ENCODE measurements at regions not wholly inside any gene's neighbourhood (a gene's known extent, or its start where the extent isn't known, plus 50 kb on each side); places are given as distances from the start of the nearest gene placed in this dataset.

- no peaks in the 10 kb centered on the region for H3K27me3 ChIP-seq (ENCODE audit: control insufficient read depth, insufficient read depth, low read length)
- FAIRE-seq (no peak), DNase-seq (no peak)
- no peaks in the 10 kb centered on the region for H3K9me3 ChIP-seq (ENCODE audit: control insufficient read depth in 2 of 3, insufficient read depth in 1 of 3, low read length in 3 of 3)
- no peak overlapping the region for H3K9ac ChIP-seq (ENCODE audit: low read length in 3 of 3)
- no peak overlapping the region for H3K27ac ChIP-seq (ENCODE audit: low read depth in 2 of 2, low read length in 2 of 2)
- intact Hi-C loops (cut with DNase I), result no loop called here
- H3K36me3 ChIP-seq (ENCODE audit: control insufficient read depth in 2 of 3, insufficient read depth in 3 of 3, low read length in 3 of 3), result no peaks in the 10 kb centered on the region
- TF ChIP-seq CTCF (IDR thresholded peaks at IDR 0.05; ENCODE audit: borderline replicate concordance, extremely low read depth, insufficient read depth), result no peak
- no peak overlapping the region for H3K4me3 ChIP-seq (ENCODE audit: low read length in 3 of 3)
- H3K4me1 ChIP-seq (ENCODE audit: control insufficient read depth in 2 of 3, insufficient read depth in 2 of 3, low read depth in 1 of 3, low read length in 3 of 3), result no peaks in the 10 kb centered on the region
Measured at GRCh38 chr12:75890141-75890540, 141.4 kb downstream of the PHLDA1 start.

GRCh38 chr12:75888874-75889613 is 142.5 kb downstream of the PHLDA1 start:
- TF ChIP-seq CTCF (IDR thresholded peaks at IDR 0.05; ENCODE audit: borderline replicate concordance, extremely low read depth, insufficient read depth), result no peak
- no peaks in the 10 kb centered on the region for H3K36me3 ChIP-seq (ENCODE audit: control insufficient read depth in 2 of 3, insufficient read depth in 3 of 3, low read length in 3 of 3)
- H3K9me3 ChIP-seq (ENCODE audit: control insufficient read depth in 2 of 3, insufficient read depth in 1 of 3, low read length in 3 of 3), result no peaks in the 10 kb centered on the region
- no peaks in the 10 kb centered on the region for H3K4me1 ChIP-seq (ENCODE audit: control insufficient read depth in 2 of 3, insufficient read depth in 2 of 3, low read depth in 1 of 3, low read length in 3 of 3)
- peak in 3 of 5 donors; percentile 17 to 33 (median 19) for DNase-seq
- no peak overlapping the region for H3K9ac ChIP-seq (ENCODE audit: low read length in 3 of 3)
- H3K4me3 ChIP-seq (ENCODE audit: low read length in 3 of 3), result no peak overlapping the region
- intact Hi-C loops (cut with DNase I), result no loop called here
- no peak overlapping the region for H3K27ac ChIP-seq (ENCODE audit: low read depth in 2 of 2, low read length in 2 of 2)
- no peak for FAIRE-seq
- H3K27me3 ChIP-seq (ENCODE audit: control insufficient read depth, insufficient read depth, low read length), result no peaks in the 10 kb centered on the region

- Histone ChIP-seq H3K36me3 (ENCODE audit: control insufficient read depth in 2 of 3, insufficient read depth in 3 of 3, low read length in 3 of 3) (no peaks in the 10 kb centered on the region), H3K4me1 (ENCODE audit: control insufficient read depth in 2 of 3, insufficient read depth in 2 of 3, low read depth in 1 of 3, low read length in 3 of 3) (no peaks in the 10 kb centered on the region), H3K27ac (ENCODE audit: low read depth in 2 of 2, low read length in 2 of 2) (no peak overlapping the region), H3K9me3 (ENCODE audit: control insufficient read depth in 2 of 3, insufficient read depth in 1 of 3, low read length in 3 of 3) (no peaks in the 10 kb centered on the region), H3K4me3 (ENCODE audit: low read length in 3 of 3) (no peak overlapping the region), H3K27me3 (ENCODE audit: control insufficient read depth, insufficient read depth, low read length) (no peaks in the 10 kb centered on the region), H3K9ac (ENCODE audit: low read length in 3 of 3) (no peak overlapping the region)
- no peak for TF ChIP-seq CTCF (IDR thresholded peaks at IDR 0.05; ENCODE audit: borderline replicate concordance, extremely low read depth, insufficient read depth)
- intact Hi-C loops (cut with DNase I), result no loop called here
- no peak for DNase-seq
- FAIRE-seq, result no peak
Measured at GRCh38 chr12:75888399-75888798, 143.2 kb downstream of the PHLDA1 start.

- no peak overlapping the region for H3K4me3 ChIP-seq (ENCODE audit: low read length in 3 of 3)
- intact Hi-C loops (cut with DNase I), result no loop called here
- DNase-seq (no peak), FAIRE-seq (no peak)
- H3K36me3 ChIP-seq (ENCODE audit: control insufficient read depth in 2 of 3, insufficient read depth in 3 of 3, low read length in 3 of 3), result no peaks in the 10 kb centered on the region
- no peaks in the 10 kb centered on the region for H3K27me3 ChIP-seq (ENCODE audit: control insufficient read depth, insufficient read depth, low read length)
- no peak for TF ChIP-seq CTCF (IDR thresholded peaks at IDR 0.05; ENCODE audit: borderline replicate concordance, extremely low read depth, insufficient read depth)
- H3K4me1 ChIP-seq (ENCODE audit: control insufficient read depth in 2 of 3, insufficient read depth in 2 of 3, low read depth in 1 of 3, low read length in 3 of 3), result no peaks in the 10 kb centered on the region
- no peak overlapping the region for H3K27ac ChIP-seq (ENCODE audit: low read depth in 2 of 2, low read length in 2 of 2)
- no peak overlapping the region for H3K9ac ChIP-seq (ENCODE audit: low read length in 3 of 3)
- no peaks in the 10 kb centered on the region for H3K9me3 ChIP-seq (ENCODE audit: control insufficient read depth in 2 of 3, insufficient read depth in 1 of 3, low read length in 3 of 3)
Measured at GRCh38 chr12:75887979-75888378, 143.6 kb downstream of the PHLDA1 start.

Data from kidney (tissue), 13 donors.